GM18870 (cell line): ENCODE measurements at regions not wholly inside any gene's neighbourhood (a gene's known extent, or its start where the extent isn't known, plus 50 kb on each side); places are given as distances from the start of the nearest gene placed in this dataset.
"Not testable (repeated sequence)": the region's sequence is repeated elsewhere in the genome, so short reads cannot be mapped to it uniquely, and the experiment has no call there.

Experiments
- ATAC-seq: cut with Tn5 transposase; IDR thresholded peaks from one replicate; pipeline ENCODE4 v1.9.1; 2021; ENCODE audit warnings: moderate library complexity; ENCODE audit not compliant: unreplicated experiment

DNA sequence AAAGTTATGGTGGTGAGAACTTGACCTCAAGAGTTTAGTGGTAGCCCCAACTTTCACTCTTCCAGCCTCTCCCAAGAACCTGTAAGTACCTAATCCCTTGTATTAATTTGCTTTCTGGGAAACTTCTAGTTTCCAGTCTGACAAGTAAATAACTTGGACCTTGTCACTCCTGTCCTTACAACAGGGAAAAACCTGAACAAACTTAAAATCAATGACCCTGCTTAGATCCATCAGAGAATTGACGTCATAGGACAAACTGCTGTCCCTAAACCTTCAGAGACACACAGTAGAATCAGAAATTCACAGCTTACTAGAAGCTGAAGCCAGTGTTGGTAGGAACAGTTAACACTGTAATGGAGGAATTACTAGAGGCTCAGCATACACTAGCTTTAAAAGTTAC lies 60.0 kb upstream of the DCLK2 start:
- ATAC-seq: no peak

DNA sequence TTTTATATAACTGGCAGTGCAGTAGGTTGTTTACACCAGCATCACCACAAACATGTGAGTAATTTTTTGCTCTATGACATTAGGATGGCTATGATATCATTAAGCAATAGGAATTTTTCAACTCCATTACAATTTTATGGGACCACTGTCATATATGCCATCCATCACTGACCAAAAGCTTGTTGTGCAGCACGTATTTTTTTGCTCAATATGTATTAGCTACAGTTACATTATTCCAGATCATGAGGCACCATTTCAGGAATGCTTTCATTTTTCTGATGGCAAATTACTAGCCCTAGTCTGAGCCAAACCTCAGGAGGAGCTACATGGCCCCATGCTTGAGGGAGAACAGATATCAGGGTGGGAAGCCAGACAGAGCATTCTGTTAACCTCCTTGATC lies 56.8 kb upstream of the DCLK2 start:
- no peak for ATAC-seq

DNA sequence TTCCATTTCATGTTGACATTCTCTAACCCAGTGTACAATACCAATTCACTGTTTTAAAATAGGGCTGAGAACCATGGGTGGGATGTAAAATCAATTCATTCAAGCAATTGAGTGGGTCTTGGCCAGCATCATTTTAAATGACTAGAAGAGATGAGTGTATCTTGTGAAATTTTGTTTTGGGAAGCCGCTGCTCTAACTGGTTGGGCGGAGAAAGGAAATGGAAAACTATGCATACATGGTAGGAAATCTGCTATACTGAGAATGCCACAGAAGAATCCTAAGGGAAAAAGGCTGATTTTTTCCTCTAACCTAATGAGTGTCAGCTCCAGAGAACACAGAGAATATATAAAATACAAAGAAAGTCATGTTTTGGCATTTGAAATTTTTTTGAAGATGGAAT lies 54.8 kb upstream of the DCLK2 start:
- no peak for ATAC-seq

DNA sequence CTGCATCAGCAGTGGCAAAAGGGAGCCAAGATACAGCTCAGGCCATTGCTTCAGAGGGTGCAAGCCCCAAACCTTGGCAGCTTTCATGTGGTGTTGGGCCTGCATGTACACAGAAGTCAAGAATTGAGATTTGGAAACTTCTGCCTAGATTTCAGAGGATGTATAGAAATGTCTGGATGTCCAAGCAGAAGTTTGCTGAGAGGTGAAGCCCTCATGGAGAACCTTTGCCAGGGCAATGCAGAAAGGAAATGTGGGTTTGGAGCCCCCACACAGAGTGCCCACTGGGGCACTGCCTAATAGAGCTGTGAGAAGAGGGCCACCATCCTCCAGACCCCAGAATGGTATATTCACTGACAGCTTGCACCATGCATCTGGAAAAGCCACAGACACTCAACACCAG lies 51.3 kb upstream of the DCLK2 start:
- ATAC-seq: not testable (repeated sequence)
